Colon (tissue), 2 donors: ENCODE measurements at regions not wholly inside any gene's neighbourhood (a gene's known extent, or its start where the extent isn't known, plus 50 kb on each side); places are given as distances from the start of the nearest gene placed in this dataset.

Experiments
- FAIRE-seq: peaks from 2 replicates; lab custom pipeline; 2012; peaks lifted over from hg19 to GRCh38; lab: Jason Lieb, UNC
- donor health status: control.
- donor health status: control.

DNA sequence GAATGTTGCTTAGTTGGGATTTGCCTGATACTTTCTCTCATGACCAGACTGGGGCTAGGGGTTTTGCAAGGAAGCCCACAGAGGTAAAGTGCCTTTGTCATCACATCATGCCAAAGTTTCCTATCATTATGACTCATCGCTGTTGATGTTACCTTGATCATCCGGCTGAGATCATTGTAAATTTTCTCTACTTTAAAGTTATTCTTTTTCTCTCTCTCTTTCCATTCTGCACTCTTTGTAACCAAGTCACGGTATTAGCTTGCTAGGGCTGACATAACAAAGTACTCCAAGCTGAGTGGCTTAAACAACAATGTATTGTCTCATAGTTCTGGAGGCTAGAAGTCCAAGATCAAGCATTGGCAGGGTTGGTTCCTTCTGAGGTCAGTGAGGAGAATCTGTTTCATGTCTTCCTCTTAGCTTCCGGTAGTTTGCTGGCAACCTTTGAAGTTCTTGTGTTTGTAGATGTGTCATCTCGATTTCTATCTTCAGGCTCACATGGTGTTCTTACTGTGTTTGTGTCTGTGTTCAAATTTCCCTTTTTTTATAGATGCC is 113.0 kb downstream of the DTHD1 start:
- no peak for FAIRE-seq

DNA sequence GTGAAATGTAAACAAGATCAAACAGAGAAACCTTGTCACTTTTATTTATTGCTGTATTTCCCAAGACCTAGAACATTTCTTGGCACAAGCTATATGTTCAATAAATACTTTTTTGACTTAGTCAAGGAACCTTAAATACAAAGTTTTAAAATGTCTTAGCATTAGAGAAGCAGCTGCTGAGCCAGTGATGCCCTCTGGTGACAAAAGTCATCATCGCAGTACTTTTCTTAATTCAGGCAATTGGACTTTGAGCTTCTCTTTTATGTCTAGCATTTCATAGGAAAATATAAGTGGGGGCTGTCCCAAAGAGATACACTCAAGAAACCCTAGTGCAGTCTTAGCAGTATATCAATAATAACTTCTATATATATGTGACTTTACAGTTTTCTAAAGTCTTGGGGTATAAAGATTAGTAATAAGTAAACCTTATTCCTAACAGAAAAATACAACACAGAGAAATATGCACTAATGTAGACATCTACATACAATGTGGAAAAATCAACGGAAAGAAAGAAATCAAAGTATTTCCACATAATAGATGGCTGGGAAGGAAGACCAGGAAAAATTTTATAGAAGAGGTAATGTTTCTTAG is 118.4 kb downstream of the DTHD1 start:
- peak; percentile 45 for FAIRE-seq

- FAIRE-seq = no peak
These were observed 120.8 kb downstream of the DTHD1 start for GRCh38 chr4:36402008-36402758.

DNA sequence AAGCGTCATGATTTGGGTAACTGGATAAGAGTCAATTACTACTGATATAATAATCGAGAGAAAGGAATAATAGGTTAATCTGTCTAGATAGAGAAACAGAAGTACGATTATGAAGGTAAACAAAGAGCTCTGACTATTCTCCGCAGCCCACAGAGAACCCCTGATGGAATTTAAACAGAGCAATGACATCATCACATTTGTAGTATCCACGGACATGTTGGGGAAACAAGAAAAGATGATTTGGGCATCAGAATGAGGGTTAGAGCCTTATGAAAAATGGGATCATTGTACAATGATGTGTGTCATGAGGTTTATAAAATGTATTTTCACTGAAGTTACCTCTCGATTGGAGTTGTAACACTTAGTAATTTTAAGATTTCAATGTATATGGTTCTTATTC is 129.9 kb downstream of the DTHD1 start:
- FAIRE-seq = no peak

GRCh38 chr4:36414248-36414647 is 132.8 kb downstream of the DTHD1 start:
- FAIRE-seq = no peak

GRCh38 chr4:36417146-36417545 is 135.7 kb downstream of the DTHD1 start:
- FAIRE-seq = no peak

DNA sequence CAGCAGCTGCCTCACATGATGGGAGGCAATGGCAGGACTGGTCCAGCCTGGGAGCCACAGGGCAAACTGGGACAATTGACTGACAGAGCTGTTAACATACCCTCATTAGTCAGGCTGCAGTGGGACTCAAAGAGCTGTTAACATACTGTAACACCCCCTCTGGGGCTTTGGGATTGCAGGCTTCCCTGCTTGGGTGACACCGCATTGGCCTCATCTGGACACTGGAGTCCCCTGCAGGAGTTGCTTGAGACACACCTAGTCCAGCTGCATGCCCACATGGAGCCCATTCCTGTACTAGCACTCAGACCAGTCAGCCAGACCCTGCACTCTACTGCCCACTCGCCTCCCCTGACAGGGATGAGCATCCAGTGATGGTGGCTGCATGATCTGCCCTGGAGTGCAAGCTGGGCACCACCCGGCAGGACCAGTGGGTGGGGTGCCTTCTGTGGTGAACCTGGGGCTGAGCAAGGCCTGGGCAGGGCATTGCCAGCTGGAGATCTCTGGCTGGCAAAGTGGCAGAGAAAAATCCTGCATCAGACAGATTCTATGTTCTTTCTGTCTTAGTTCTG is 138.8 kb downstream of the DTHD1 start:
- no peak for FAIRE-seq

DNA sequence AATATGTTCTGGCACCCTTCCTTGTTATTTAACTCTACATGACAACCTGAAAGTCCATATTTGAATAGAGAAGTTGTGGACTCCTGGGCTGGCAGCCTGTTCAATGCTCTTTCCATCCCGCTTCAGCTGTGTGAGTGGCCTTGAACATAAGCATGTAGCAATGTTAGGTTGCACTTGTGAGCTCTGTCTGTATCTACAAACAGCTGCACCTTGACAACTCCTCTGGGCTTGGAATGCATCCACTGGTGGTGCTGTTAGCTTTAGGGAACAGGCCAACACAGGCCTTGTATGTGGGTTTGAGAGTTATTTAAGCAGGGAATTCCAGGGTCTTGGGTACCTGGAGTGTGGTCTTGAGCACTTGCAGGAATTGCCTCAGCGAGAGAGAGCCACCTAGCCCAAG is 141.2 kb downstream of the DTHD1 start:
- no peak for FAIRE-seq

- FAIRE-seq = no peak
These were observed 145.3 kb downstream of the DTHD1 start for GRCh38 chr4:36426741-36427140.

GRCh38 chr4:36427696-36428095 is 146.3 kb downstream of the DTHD1 start:
- no peak for FAIRE-seq

DNA sequence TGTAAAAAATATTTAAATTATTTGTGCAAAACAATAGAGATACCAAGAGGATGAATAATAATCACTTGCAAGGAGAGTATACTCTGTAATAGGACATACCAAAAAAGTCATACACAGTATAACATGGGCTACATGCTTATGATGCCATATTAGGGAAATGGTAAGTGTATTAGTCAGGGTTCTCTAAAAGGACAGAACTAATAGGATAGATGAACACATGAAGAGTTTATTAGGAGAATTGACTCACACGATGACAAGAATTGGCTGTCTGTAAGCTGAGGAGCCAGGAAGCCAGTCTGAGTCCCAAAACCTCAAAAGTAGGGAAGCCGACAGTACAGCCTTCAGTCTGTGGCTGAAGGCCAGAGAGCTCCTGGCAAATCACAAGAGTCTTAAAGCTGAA is 151.2 kb downstream of the DTHD1 start:
- no peak for FAIRE-seq

GRCh38 chr4:36439556-36439955 is 158.1 kb downstream of the DTHD1 start:
- FAIRE-seq = no peak

DNA sequence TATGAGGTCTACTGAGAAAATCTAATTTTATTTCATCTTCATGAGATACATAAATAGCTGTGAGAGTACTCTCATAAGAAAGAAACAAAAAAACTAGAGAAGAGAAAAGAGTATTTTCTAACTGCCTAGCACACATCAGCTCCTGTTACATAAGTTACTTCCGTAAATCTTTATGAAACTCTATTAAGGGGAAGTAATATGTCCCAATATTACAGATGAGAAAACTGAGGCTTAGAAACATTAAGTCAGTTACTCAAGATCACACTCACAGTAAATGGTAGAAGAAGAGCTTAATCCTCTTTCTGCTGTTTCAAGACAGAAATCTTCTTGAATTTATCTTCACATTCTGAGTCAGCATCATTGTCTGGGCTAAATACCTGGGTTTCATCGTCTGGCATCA is 164.1 kb downstream of the DTHD1 start:
- no peak for FAIRE-seq

- FAIRE-seq = no peak
These were observed 164.9 kb downstream of the DTHD1 start for GRCh38 chr4:36446275-36446674.

DNA sequence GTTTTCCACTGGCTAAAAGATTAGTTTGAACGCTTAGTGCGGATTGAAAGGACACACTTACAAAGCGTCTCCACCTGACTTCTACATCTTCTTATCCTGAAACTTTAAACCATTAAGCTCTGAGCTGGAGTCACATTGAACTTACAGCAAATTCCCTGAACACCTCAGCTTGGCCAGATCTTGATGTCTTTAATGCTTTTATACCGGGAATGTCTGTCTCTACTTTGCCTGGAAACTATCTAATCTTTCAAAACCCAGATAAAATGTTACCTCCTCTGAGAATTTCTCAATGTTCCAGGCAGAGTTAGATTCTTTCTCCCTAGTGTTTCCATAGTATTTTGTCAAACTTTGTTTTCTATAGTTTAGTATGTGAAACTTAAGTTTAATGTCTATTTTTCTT is 179.9 kb downstream of the DTHD1 start:
- FAIRE-seq = no peak

GRCh38 chr4:36467670-36468069 is 186.3 kb downstream of the DTHD1 start:
- no peak for FAIRE-seq

GRCh38 chr4:36471903-36472302 is 190.5 kb downstream of the DTHD1 start:
- FAIRE-seq = no peak

GRCh38 chr4:36476135-36476534 is 194.7 kb downstream of the DTHD1 start:
- FAIRE-seq = no peak

DNA sequence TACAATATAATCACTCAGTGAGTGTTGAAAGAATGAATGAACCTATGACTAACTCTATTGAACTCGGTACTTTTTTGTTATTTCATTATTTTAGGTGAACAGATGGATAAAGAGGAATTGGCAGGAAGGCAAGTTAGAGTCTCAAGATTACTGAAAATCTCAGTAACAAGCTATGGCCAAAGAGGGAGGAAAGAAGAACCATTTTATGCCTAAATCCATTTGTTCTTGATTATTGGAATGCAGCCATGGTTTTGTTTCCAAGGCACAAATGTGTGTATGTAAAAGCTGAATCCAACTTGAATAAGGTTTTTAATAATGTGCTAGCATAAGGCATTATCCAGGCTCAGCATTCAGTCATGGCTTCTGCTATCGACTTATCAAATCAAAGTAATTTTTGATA is 196.4 kb downstream of the DTHD1 start:
- FAIRE-seq = no peak

- FAIRE-seq = no peak
These were observed 204.5 kb downstream of the DTHD1 start for GRCh38 chr4:36485885-36486284.

- no peak for FAIRE-seq
These were observed 208.4 kb downstream of the DTHD1 start for GRCh38 chr4:36489798-36490197.

DNA sequence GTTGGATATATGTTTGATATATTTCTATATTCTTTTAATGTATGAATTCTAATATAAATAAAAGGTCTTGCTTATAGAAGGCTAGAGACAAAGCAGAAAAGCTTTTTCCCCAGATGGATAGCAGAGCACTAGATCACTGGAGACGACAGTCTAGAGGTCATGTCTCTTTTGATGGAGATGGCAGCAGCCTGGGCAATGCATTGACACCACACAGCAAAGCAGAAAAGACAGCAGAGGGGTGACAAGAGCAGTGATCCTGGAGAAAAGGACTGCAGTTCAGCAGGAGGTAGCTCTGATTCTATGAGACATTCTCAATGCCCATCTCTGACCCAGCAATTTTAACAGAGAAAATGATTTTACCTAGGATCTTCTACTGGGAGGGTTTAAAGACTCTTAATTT is 210.6 kb downstream of the DTHD1 start:
- no peak for FAIRE-seq

DNA sequence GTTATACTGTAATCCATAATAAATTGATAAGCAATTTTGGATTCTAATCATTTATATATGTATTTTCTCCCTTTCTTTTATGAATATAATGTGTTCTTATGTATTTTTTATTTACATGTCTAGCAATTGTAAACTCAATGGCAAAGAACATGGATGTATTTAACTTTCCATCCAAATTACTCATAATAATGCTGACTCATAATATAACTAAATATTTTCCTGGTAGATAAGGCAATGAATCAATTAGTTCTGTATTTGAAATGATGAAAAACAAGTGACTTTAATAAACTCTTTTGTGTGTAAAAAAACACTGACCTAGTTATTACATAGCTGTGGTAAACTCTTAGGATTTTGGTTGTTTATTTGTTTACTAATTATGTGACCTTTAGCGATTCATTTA is 211.2 kb downstream of the DTHD1 start:
- no peak for FAIRE-seq

- no peak for FAIRE-seq
These were observed 211.8 kb downstream of the DTHD1 start for GRCh38 chr4:36493251-36493650.
